Mucosa of descending colon (tissue), 3 donors: ENCODE measurements at regions not wholly inside any gene's neighbourhood (a gene's known extent, or its start where the extent isn't known, plus 50 kb on each side); places are given as distances from the start of the nearest gene placed in this dataset.

ENCODE experiments used
- ATAC-seq: fragments of 200-7000 bp; cut with Tn5 transposase; one replicate; pipeline ENCODE4 v1.9.1; 2020; ENCODE audit warnings: mild to moderate bottlenecking, moderate library complexity
- DNase-seq, 3 donors: peaks; one replicate each; pipeline ENCODE4 v3.0.0-alpha.2; 2020
- H3K36me3 ChIP-seq: fragments of 200-600 bp; one replicate; pipeline ENCODE4 v1.8.0; 2021; ENCODE audit warnings: low read depth, mild to moderate bottlenecking
- H3K4me1 ChIP-seq: fragments of 200-600 bp; one replicate; pipeline ENCODE4 v1.8.0; 2021; ENCODE audit warnings: low read depth, mild to moderate bottlenecking
- H3K4me3 ChIP-seq: fragments of 200-600 bp; one replicate; pipeline ENCODE4 v1.8.0; 2021; ENCODE audit warnings: mild to moderate bottlenecking
- H3K9me3 ChIP-seq: fragments of 200-600 bp; one replicate; pipeline ENCODE4 v1.8.0; 2021; ENCODE audit warnings: mild to moderate bottlenecking
- CTCF ChIP-seq: fragments of 200-600 bp; IDR thresholded peaks from one replicate; pipeline ENCODE4 v1.8.0; 2022; ENCODE audit warnings: antibody characterized with exemption, mild to moderate bottlenecking
- intact Hi-C, 2 donors: fragments of 100-400 bp; cut with DNase I in 1 of 2; cut with micrococcal nuclease in 1 of 2; formaldehyde crosslinking; loops; one replicate each; pipeline versions ENCODE4 v1.11.0 to v1.11.1; 2022; cut with DNase I, micrococcal nuclease
- donor health status: DM: no; HTN: no; CAD: no; lungs with moderate emphysema.
- donor health status: DM: no; HTN: no; CAD: no.
- donor health status: DM: no; HTN: yes; CAD: no.

- no peak for TF ChIP-seq CTCF
- intact Hi-C loops = no loop called here
- Histone ChIP-seq H3K4me3 (no peak overlapping the region), H3K36me3 (no peaks in the 10 kb centered on the region), H3K4me1 (no peaks in the 10 kb centered on the region), H3K9me3 (no peaks in the 10 kb centered on the region)
- ATAC-seq (no peak), DNase-seq (no peak)
Measured at GRCh38 chr6:74103417-74103816, 407.4 kb downstream of the CD109 start.

- intact Hi-C loops = no loop called here
- no peak for TF ChIP-seq CTCF
- ATAC-seq = no peak
Measured at GRCh38 chr6:74100719-74101287, 404.8 kb downstream of the CD109 start.

GRCh38 chr6:74096329-74096728 is 400.3 kb downstream of the CD109 start:
- no peaks in the 10 kb centered on the region for H3K36me3 ChIP-seq
- ATAC-seq = no peak
- TF ChIP-seq CTCF = no peak
- H3K4me1 ChIP-seq = no peaks in the 10 kb centered on the region
- no peaks in the 10 kb centered on the region for H3K9me3 ChIP-seq
- H3K4me3 ChIP-seq = no peak overlapping the region
- no peak for DNase-seq
- intact Hi-C loops = loop anchor here in 1 of 2 donors (10.0 kb wide), 1 partner anchor 1108 kb away; the partner anchor contains the start of gene COL12A1

More at GRCh38 chr6:74100719-74101287, 404.8 kb downstream of the CD109 start:
- H3K4me1 ChIP-seq = no peaks in the 10 kb centered on the region
- no peak for DNase-seq
- no peak overlapping the region for H3K4me3 ChIP-seq
- H3K9me3 ChIP-seq = no peaks in the 10 kb centered on the region
- H3K36me3 ChIP-seq = no peaks in the 10 kb centered on the region

- ATAC-seq (no peak), DNase-seq (no peak)
- Histone ChIP-seq H3K36me3 (no peaks in the 10 kb centered on the region), H3K4me1 (no peaks in the 10 kb centered on the region), H3K4me3 (no peak overlapping the region), H3K9me3 (no peaks in the 10 kb centered on the region)
- TF ChIP-seq CTCF = no peak
- intact Hi-C loops = loop anchor here (5.0 to 10.0 kb wide), 2 partner anchors 1111 to 1119 kb away; partner anchors contain the start of gene COL12A1 (in 1 of the 2)
Measured at GRCh38 chr6:74093361-74093760, 397.4 kb downstream of the CD109 start.

- Histone ChIP-seq H3K4me3 (no peak overlapping the region), H3K36me3 (no peaks in the 10 kb centered on the region), H3K9me3 (no peaks in the 10 kb centered on the region), H3K4me1 (no peaks in the 10 kb centered on the region)
- no peak for TF ChIP-seq CTCF
- DNase-seq (no peak), ATAC-seq (no peak)
- intact Hi-C loops = loop anchor here (5.0 to 10.0 kb wide), 2 partner anchors 1113 to 1121 kb away; partner anchors contain the start of gene COL12A1 (in 1 of the 2)
Measured at GRCh38 chr6:74091794-74092157, 395.8 kb downstream of the CD109 start.
